SH-SY5Y (cell line): ENCODE measurements at regions not wholly inside any gene's neighbourhood (a gene's known extent, or its start where the extent isn't known, plus 50 kb on each side); places are given as distances from the start of the nearest gene placed in this dataset.

ENCODE experiments used
- GATA2 ChIP-seq: IDR thresholded peaks from 2 replicates; pipeline ENCODE4 v1.6.1; 2011; ENCODE audit warnings: mild to moderate bottlenecking, low read depth, low read length
- GATA3 ChIP-seq: IDR thresholded peaks from 2 replicates; pipeline ENCODE4 v1.6.1; 2011; ENCODE audit warnings: low read depth, mild to moderate bottlenecking, low read length, moderate library complexity

DNA sequence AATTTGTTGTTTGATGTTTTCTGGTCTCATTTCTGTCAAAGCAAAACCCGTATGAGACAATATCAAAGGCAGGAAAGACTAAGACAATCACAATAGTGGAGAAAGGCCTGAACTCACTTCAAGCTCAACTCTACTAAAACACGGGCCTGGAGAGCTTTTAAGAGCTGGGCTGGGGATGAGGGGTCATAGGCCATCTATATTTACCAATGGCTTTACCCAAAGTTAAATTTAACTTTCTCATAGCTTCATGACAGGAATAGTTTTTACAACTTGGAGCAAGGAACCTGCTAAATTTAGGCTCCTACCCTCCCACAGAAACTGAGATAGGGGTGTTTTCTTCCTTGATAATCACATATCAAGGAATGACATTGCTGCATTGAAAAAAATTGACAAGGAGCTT is 223.4 kb upstream of the CHORDC1 start:
- no peak for TF ChIP-seq GATA2
- no peak for TF ChIP-seq GATA3
